GM18873 (cell line): ENCODE measurements at regions not wholly inside any gene's neighbourhood (a gene's known extent, or its start where the extent isn't known, plus 50 kb on each side); places are given as distances from the start of the nearest gene placed in this dataset.
"Not testable (repeated sequence)": the region's sequence is repeated elsewhere in the genome, so short reads cannot be mapped to it uniquely, and the experiment has no call there.

Experiments used
- ATAC-seq: cut with Tn5 transposase; IDR thresholded peaks from one replicate; pipeline ENCODE4 v1.9.1; 2021; ENCODE audit warnings: mild to moderate bottlenecking, moderate library complexity, moderate number of reproducible peaks; ENCODE audit not compliant: unreplicated experiment, low FRiP score

- no peak for ATAC-seq
Measured at GRCh38 chr1:163933437-163933836, 611.7 kb downstream of the NUF2 start.

GRCh38 chr1:163935738-163936374 lies 614.1 kb downstream of the NUF2 start:
- no peak for ATAC-seq

GRCh38 chr1:163959622-163960021 lies 599.4 kb upstream of the PBX1 start:
- ATAC-seq: no peak

GRCh38 chr1:163970151-163970550 lies 588.8 kb upstream of the PBX1 start:
- no peak for ATAC-seq

- ATAC-seq: no peak
Measured at GRCh38 chr1:163970699-163971098, 588.3 kb upstream of the PBX1 start.

- no peak for ATAC-seq
Measured at GRCh38 chr1:163973586-163973985, 585.4 kb upstream of the PBX1 start.

- ATAC-seq: no peak
Measured at GRCh38 chr1:163974120-163974519, 584.9 kb upstream of the PBX1 start.

GRCh38 chr1:163980394-163980793 lies 578.6 kb upstream of the PBX1 start:
- ATAC-seq: no peak

- no peak for ATAC-seq
Measured at GRCh38 chr1:163981500-163982030, 577.4 kb upstream of the PBX1 start.

GRCh38 chr1:163983097-163983496 lies 575.9 kb upstream of the PBX1 start:
- ATAC-seq: no peak

- ATAC-seq: no peak
Measured at GRCh38 chr1:163985700-163986099, 573.3 kb upstream of the PBX1 start.

- ATAC-seq: no peak
Measured at GRCh38 chr1:163999131-163999530, 559.9 kb upstream of the PBX1 start.

- not testable (repeated sequence) for ATAC-seq
Measured at GRCh38 chr1:164006186-164006585, 552.8 kb upstream of the PBX1 start.

- ATAC-seq: no peak
Measured at GRCh38 chr1:164006621-164007020, 552.4 kb upstream of the PBX1 start.

GRCh38 chr1:164017239-164017638 lies 541.7 kb upstream of the PBX1 start:
- no peak for ATAC-seq

GRCh38 chr1:164020391-164020790 lies 538.6 kb upstream of the PBX1 start:
- ATAC-seq: no peak

GRCh38 chr1:164021813-164022212 lies 537.2 kb upstream of the PBX1 start:
- ATAC-seq: no peak

- no peak for ATAC-seq
Measured at GRCh38 chr1:164033782-164034181, 525.2 kb upstream of the PBX1 start.

- ATAC-seq: no peak
Measured at GRCh38 chr1:164040754-164041153, 518.2 kb upstream of the PBX1 start.

GRCh38 chr1:164051782-164052181 lies 507.2 kb upstream of the PBX1 start:
- no peak for ATAC-seq

GRCh38 chr1:164054331-164054730 lies 504.7 kb upstream of the PBX1 start:
- no peak for ATAC-seq

GRCh38 chr1:164058198-164058597 lies 500.8 kb upstream of the PBX1 start:
- ATAC-seq: no peak

- ATAC-seq: no peak
Measured at GRCh38 chr1:164061528-164061927, 497.5 kb upstream of the PBX1 start.
